Ovary (tissue), 3 donors: ENCODE measurements at regions not wholly inside any gene's neighbourhood (a gene's known extent, or its start where the extent isn't known, plus 50 kb on each side); places are given as distances from the start of the nearest gene placed in this dataset.

Source experiments
- CTCF ChIP-seq, 3 donors: fragments of 450-650 bp in 2 of 3; fragments of 200-600 bp in 1 of 3; IDR thresholded peaks; one replicate each; pipeline versions ENCODE4 v1.5.1 to v1.8.0; 2016 to 2022; ENCODE audit warnings: antibody characterized with exemption in 3 of 3, mild to moderate bottlenecking in 1 of 3
- EP300 ChIP-seq: sonication (generic); formaldehyde crosslinking; IDR thresholded peaks from one replicate; pipeline ENCODE4 v1.6.1; 2017; ENCODE audit warnings: antibody characterized with exemption
- POLR2A ChIP-seq: fragments of 450-650 bp; IDR thresholded peaks from one replicate; pipeline ENCODE4 v1.6.1; 2017; ENCODE audit warnings: antibody characterized with exemption, mild to moderate bottlenecking, moderate library complexity
- donor health status: DM: no; HTN: no; CAD: no.

- TF ChIP-seq CTCF (IDR thresholded peaks at IDR 0.05) (no peak), POLR2A (no peak), EP300 (no peak)
Observed at GRCh38 chr9:1929722-1930244, 85.4 kb upstream of the SMARCA2 start.
